ENCODE measurements at regions not wholly inside any gene's neighbourhood (a gene's known extent, or its start where the extent isn't known, plus 50 kb on each side); places are given as distances from the start of the nearest gene placed in this dataset.
"Not testable (repeated sequence)": the region's sequence is repeated elsewhere in the genome, so short reads cannot be mapped to it uniquely, and the experiment has no call there.

- no peak overlapping the region for H3K4me3 ChIP-seq (ENCODE audit: low read depth, low read length)
Measured at GRCh38 chr3:191809326-191809949, 348.5 kb downstream of the PYDC2 start.

GRCh38 chr3:191813245-191813644 lies 352.3 kb downstream of the PYDC2 start:
- no peak overlapping the region for H3K4me3 ChIP-seq (ENCODE audit: low read depth, low read length)

GRCh38 chr3:191848818-191849217 lies 387.9 kb downstream of the PYDC2 start:
- H3K4me3 ChIP-seq (ENCODE audit: low read depth, low read length), result no peak overlapping the region

GRCh38 chr3:191859531-191859930 lies 398.6 kb downstream of the PYDC2 start:
- H3K4me3 ChIP-seq (ENCODE audit: low read depth, low read length), result no peak overlapping the region

GRCh38 chr3:191869738-191870415 lies 408.9 kb downstream of the PYDC2 start:
- no peak overlapping the region for H3K4me3 ChIP-seq (ENCODE audit: low read depth, low read length)

- no peak overlapping the region for H3K4me3 ChIP-seq (ENCODE audit: low read depth, low read length)
Measured at GRCh38 chr3:191873736-191874135, 412.8 kb downstream of the PYDC2 start.

GRCh38 chr3:191882289-191882688 lies 421.3 kb downstream of the PYDC2 start:
- H3K4me3 ChIP-seq (ENCODE audit: low read depth, low read length), result no peak overlapping the region

- H3K4me3 ChIP-seq (ENCODE audit: low read depth, low read length), result no peak overlapping the region
Measured at GRCh38 chr3:191884132-191884531, 423.2 kb downstream of the PYDC2 start.

- no peak overlapping the region for H3K4me3 ChIP-seq (ENCODE audit: low read depth, low read length)
Measured at GRCh38 chr3:191889106-191889505, 428.1 kb downstream of the PYDC2 start.

- H3K4me3 ChIP-seq (ENCODE audit: low read depth, low read length), result no peak overlapping the region
Measured at GRCh38 chr3:191889756-191890155, 428.8 kb downstream of the PYDC2 start.

- no peak overlapping the region for H3K4me3 ChIP-seq (ENCODE audit: low read depth, low read length)
Measured at GRCh38 chr3:191894406-191894805, 433.4 kb downstream of the PYDC2 start.

- no peak overlapping the region for H3K4me3 ChIP-seq (ENCODE audit: low read depth, low read length)
Measured at GRCh38 chr3:191901741-191902140, 440.8 kb downstream of the PYDC2 start.

GRCh38 chr3:191912616-191913204 lies 451.7 kb downstream of the PYDC2 start:
- H3K4me3 ChIP-seq (ENCODE audit: low read depth, low read length), result no peak overlapping the region

GRCh38 chr3:191915712-191916111 lies 454.7 kb downstream of the PYDC2 start:
- no peak overlapping the region for H3K4me3 ChIP-seq (ENCODE audit: low read depth, low read length)

GRCh38 chr3:191919491-191920026 lies 458.6 kb downstream of the PYDC2 start:
- H3K4me3 ChIP-seq (ENCODE audit: low read depth, low read length), result no peak overlapping the region

GRCh38 chr3:191922570-191922969 lies 461.6 kb downstream of the PYDC2 start:
- H3K4me3 ChIP-seq (ENCODE audit: low read depth, low read length), result no peak overlapping the region

- peak overlapping the region; percentile 40 for H3K4me3 ChIP-seq (ENCODE audit: low read depth, low read length)
Measured at GRCh38 chr3:191927183-191927817, 466.3 kb downstream of the PYDC2 start.

GRCh38 chr3:191927998-191928397 lies 467.0 kb downstream of the PYDC2 start:
- H3K4me3 ChIP-seq (ENCODE audit: low read depth, low read length), result not testable (repeated sequence)

GRCh38 chr3:191944835-191945234 lies 483.9 kb downstream of the PYDC2 start:
- no peak overlapping the region for H3K4me3 ChIP-seq (ENCODE audit: low read depth, low read length)

GRCh38 chr3:191952186-191952585 lies 491.2 kb downstream of the PYDC2 start:
- H3K4me3 ChIP-seq (ENCODE audit: low read depth, low read length), result no peak overlapping the region

GRCh38 chr3:191952609-191953008 lies 491.6 kb downstream of the PYDC2 start:
- no peak overlapping the region for H3K4me3 ChIP-seq (ENCODE audit: low read depth, low read length)

All from iPS-11a (cell line).